GM12878 (cell line): ENCODE measurements at regions not wholly inside any gene's neighbourhood (a gene's known extent, or its start where the extent isn't known, plus 50 kb on each side); places are given as distances from the start of the nearest gene placed in this dataset.

Source experiments
- ATAC-seq: fragments of 200-7000 bp; cut with Tn5 transposase; 3 replicates; pipeline ENCODE4 v1.9.1; 2020; ENCODE audit warnings: mild to moderate bottlenecking, moderate library complexity
- BruUV-seq: library from RNA; stranded (reverse); fragments of 400-500 nt; replicated peaks from 2 replicates; lab custom pipeline; 2021; lab: Mats Ljungman, UMichigan
- CTCF ChIA-PET: fragments of 300-600 bp; sonication (Branson Sonifier 250); formaldehyde crosslinking; extraction: SDS; loops from one replicate; lab custom pipeline; 2021; ENCODE audit warnings: inconsistent platforms; lab: Yijun Ruan, JAX
- POLR2A ChIA-PET: fragments of 350-600 bp; formaldehyde crosslinking; extraction: SDS; loops from one replicate; lab custom pipeline; 2021; ENCODE audit warnings: inconsistent platforms; lab: Charles Lee
- RAD21 ChIA-PET: fragments of 300-600 bp; sonication (Branson Sonifier 250); formaldehyde crosslinking; loops from one replicate; lab custom pipeline; 2023; ENCODE audit warnings: antibody characterized with exemption; ENCODE audit not compliant: unreplicated experiment; lab: Charles Lee
- SMC1A ChIA-PET: fragments of 300-600 bp; sonication (Branson Sonifier 250); formaldehyde crosslinking; loops from one replicate; lab custom pipeline; 2023; ENCODE audit not compliant: unreplicated experiment, uncharacterized antibody; lab: Charles Lee
- DNase-seq: peaks from one replicate; pipeline ENCODE4 v3.0.0-alpha.2; 2011; ENCODE audit warnings: low read depth, low spot score
- FAIRE-seq: peaks from 3 replicates; lab custom pipeline; 2011; peaks lifted over from hg19 to GRCh38; lab: Jason Lieb, UNC
- H2AFZ ChIP-seq: 2 replicates; pipeline ENCODE4 v1.6.0; 2011; ENCODE audit warnings: low read depth, low read length, control low read depth; ENCODE audit not compliant: control insufficient read depth
- H3K27ac ChIP-seq: 2 replicates; pipeline ENCODE4 v1.5.1; 2011; ENCODE audit warnings: control low read depth; ENCODE audit not compliant: control insufficient read depth, insufficient read depth
- H3K27me3 ChIP-seq, 2 experiments: replicated peaks in 1 of 2; 2 replicates each; pipeline versions ENCODE4 v1.6.0 to v1.6.1; 2011; ENCODE audit warnings: low read length in 1 of 2; ENCODE audit not compliant: control insufficient read depth in 2 of 2, insufficient read depth in 2 of 2
- H3K36me3 ChIP-seq, 2 experiments: 2 replicates each; pipeline ENCODE4 v1.5.1; 2011; ENCODE audit warnings: low read length in 1 of 2; ENCODE audit not compliant: control insufficient read depth in 2 of 2, insufficient read depth in 2 of 2
- H3K4me1 ChIP-seq: 2 replicates; pipeline ENCODE4 v1.6.1; 2011; ENCODE audit warnings: mild to moderate bottlenecking, low read length, moderate library complexity, mixed read lengths; ENCODE audit not compliant: control insufficient read depth, insufficient read depth
- H3K4me2 ChIP-seq: 2 replicates; pipeline ENCODE4 v1.6.0; 2011; ENCODE audit warnings: control low read depth; ENCODE audit not compliant: control insufficient read depth, insufficient read depth
- H3K4me3 ChIP-seq: fragments of 200-600 bp; sonication (generic); 2 replicates; pipeline ENCODE4 v1.5.1; 2016
- H3K79me2 ChIP-seq: 2 replicates; pipeline ENCODE4 v1.6.0; 2011; ENCODE audit warnings: low read length; ENCODE audit not compliant: control insufficient read depth, insufficient read depth
- H3K9ac ChIP-seq: 2 replicates; pipeline ENCODE4 v1.8.0; 2011; ENCODE audit warnings: low read length, control low read depth, mixed read lengths; ENCODE audit not compliant: control insufficient read depth, insufficient read depth
- H3K9me3 ChIP-seq: replicated peaks from 3 replicates; pipeline ENCODE4 v1.5.1; 2011; ENCODE audit warnings: mild to moderate bottlenecking, low read length; ENCODE audit not compliant: control insufficient read depth, insufficient read depth
- H4K20me1 ChIP-seq: 2 replicates; pipeline ENCODE4 v1.6.0; 2011; ENCODE audit not compliant: control insufficient read depth, insufficient read depth
- CBX3 ChIP-seq: fragments of 200-600 bp; sonication (generic); IDR thresholded peaks from 2 replicates; pipeline ENCODE4 v1.6.1; 2016; ENCODE audit warnings: low read depth, borderline replicate concordance
- CREB1 ChIP-seq: IDR thresholded peaks from 2 replicates; pipeline ENCODE4 v1.6.1; 2012; ENCODE audit warnings: low read depth, mild to moderate bottlenecking, inconsistent platforms
- E2F4 ChIP-seq: IDR thresholded peaks from 2 replicates; pipeline ENCODE4 v1.6.1; 2012; ENCODE audit warnings: low read depth, low read length, improper control_type of control experiment
- HSF1 ChIP-seq: fragments of 150-350 bp; IDR thresholded peaks from 2 replicates; pipeline ENCODE4 v1.6.1; 2014; ENCODE audit warnings: mild to moderate bottlenecking, low read depth, low read length
- IKZF1 ChIP-seq: fragments of 450-650 bp; conservative IDR thresholded peaks from 2 replicates; pipeline ENCODE4 v1.6.1; 2017; ENCODE audit warnings: antibody characterized with exemption, mild to moderate bottlenecking
- IRF5 ChIP-seq: fragments of 450-650 bp; IDR thresholded peaks from 2 replicates; pipeline ENCODE4 v1.6.1; 2017; ENCODE audit warnings: borderline replicate concordance
- LARP7 ChIP-seq: fragments of 450-650 bp; IDR thresholded peaks from 2 replicates; pipeline ENCODE4 v1.6.1; 2017; ENCODE audit warnings: mild to moderate bottlenecking
- POLR2A ChIP-seq: IDR thresholded peaks from 2 replicates; pipeline ENCODE4 v1.6.1; 2011; ENCODE audit warnings: low read depth, mild to moderate bottlenecking, low read length
- SMC3 ChIP-seq: IDR thresholded peaks from 2 replicates; pipeline ENCODE4 v1.6.1; 2011; ENCODE audit warnings: low read length, improper control_type of control experiment, borderline replicate concordance
- SUZ12 ChIP-seq: fragments of 200-600 bp; sonication (generic); IDR thresholded peaks from one replicate; pipeline ENCODE4 v1.6.1; 2018; ENCODE audit warnings: antibody characterized with exemption, mild to moderate bottlenecking; ENCODE audit not compliant: unreplicated experiment
- TCF12 ChIP-seq: IDR thresholded peaks from 2 replicates; pipeline ENCODE4 v1.6.1; 2011; ENCODE audit warnings: low read depth, mild to moderate bottlenecking, low read length
- ZNF384 ChIP-seq: IDR thresholded peaks from 2 replicates; pipeline ENCODE4 v1.6.1; 2012; ENCODE audit warnings: low read depth, mild to moderate bottlenecking, low read length, improper control_type of control experiment, borderline replicate concordance
- ZNF622 ChIP-seq: fragments of 450-650 bp; IDR thresholded peaks from 2 replicates; pipeline ENCODE4 v1.6.1; 2017; ENCODE audit warnings: mild to moderate bottlenecking, inconsistent platforms
- WGBS: methylation state at CpG from one replicate; pipeline ENCODE4 v1.1.6; 2016; ENCODE audit warnings: low lambda C conversion rate; ENCODE audit not compliant: insufficient replicate concordance, insufficient coverage; ENCODE audit errors: missing lambda C conversion rate; 5-methylcytosine and 5-hydroxymethylcytosine counted together
- in situ Hi-C: fragments of 300-500 bp; cut with MboI; formaldehyde crosslinking; loops from 9 replicates; pipeline ENCODE4 v1.14.3; 2018; ENCODE audit warnings: mixed read lengths
- intact Hi-C: fragments of 100-400 bp; cut with micrococcal nuclease; formaldehyde crosslinking; loops from one replicate; pipeline ENCODE4 v1.14.2; 2022; ENCODE audit not compliant: unreplicated experiment

GRCh38 chr1:208303743-208304712 is 59.8 kb upstream of the PLXNA2 start:
- no peak overlapping the region for H3K9ac ChIP-seq
- DNase-seq (no peak), FAIRE-seq (no peak), ATAC-seq (no peak)
- H3K27ac ChIP-seq = no peak overlapping the region
- H3K36me3 ChIP-seq = no peaks in the 10 kb centered on the region
- RAD21 ChIA-PET = no interaction called here
- SMC1A ChIA-PET = no interaction called here
- H3K79me2 ChIP-seq = no peaks in the 10 kb centered on the region
- H3K4me3 ChIP-seq = no peak overlapping the region
- H3K9me3 ChIP-seq = no peaks in the 10 kb centered on the region
- 1% methylated on average over 8 of the region's 8 CpGs for WGBS
- no TSS peak for BruUV-seq
- H4K20me1 ChIP-seq = no peaks in the 10 kb centered on the region
- CTCF ChIA-PET = interaction anchor here (1.2 kb wide), 1 partner anchor 19 kb away, joined by 3 read pairs; no protein-coding TSS in a partner anchor
- H3K4me2 ChIP-seq = no peak overlapping the region
- in situ Hi-C loops (no loop called here), intact Hi-C loops (no loop called here)
- H3K27me3 ChIP-seq = no peaks in the 10 kb centered on the region; a peak in 1 of 4 replicates
- H3K4me1 ChIP-seq = no peaks in the 10 kb centered on the region
- POLR2A ChIA-PET = no interaction called here
- no peak overlapping the region for H2AFZ ChIP-seq
- TF ChIP-seq SMC3 (no peak), ZNF622 (no peak), TCF12 (no peak), HSF1 (no peak), CREB1 (no peak), LARP7 (no peak), CBX3 (no peak), IKZF1 (no peak), POLR2A (no peak), SUZ12 (no peak), E2F4 (no peak), IRF5 (no peak), ZNF384 (no peak)
